Karpas-422 (cell line): ENCODE measurements at regions not wholly inside any gene's neighbourhood (a gene's known extent, or its start where the extent isn't known, plus 50 kb on each side); places are given as distances from the start of the nearest gene placed in this dataset.

Experiments used
- DNase-seq: peaks from one replicate; pipeline ENCODE4 v3.0.0-alpha.2; 2015
- H2AFZ ChIP-seq: fragments of 200-600 bp; sonication (generic); 2 replicates; pipeline ENCODE4 v1.6.1; 2014; ENCODE audit warnings: antibody characterized with exemption, low read length, mixed read lengths
- H3K27ac ChIP-seq: fragments of 200-600 bp; sonication (generic); 2 replicates; pipeline ENCODE4 v1.5.1; 2014; ENCODE audit warnings: mild to moderate bottlenecking, low read length, moderate library complexity
- H3K27me3 ChIP-seq: fragments of 200-600 bp; sonication (generic); 2 replicates; pipeline ENCODE4 v1.6.1; 2014; ENCODE audit warnings: low read length, mixed read lengths
- H3K36me3 ChIP-seq: fragments of 200-600 bp; sonication (generic); 2 replicates; pipeline ENCODE4 v1.6.1; 2014; ENCODE audit warnings: low read length, mixed read lengths; ENCODE audit not compliant: insufficient read depth
- H3K4me1 ChIP-seq: fragments of 200-600 bp; sonication (generic); 2 replicates; pipeline ENCODE4 v1.6.1; 2014; ENCODE audit warnings: mild to moderate bottlenecking, low read length, mixed read lengths
- H3K4me2 ChIP-seq: fragments of 200-600 bp; sonication (generic); 2 replicates; pipeline ENCODE4 v1.6.1; 2014; ENCODE audit warnings: low read length, low read depth, mild to moderate bottlenecking; ENCODE audit not compliant: poor library complexity, severe bottlenecking
- H3K4me3 ChIP-seq: fragments of 200-600 bp; sonication (generic); 2 replicates; pipeline ENCODE4 v1.5.1; 2014; ENCODE audit warnings: mild to moderate bottlenecking, antibody characterized with exemption, low read length, mixed read lengths
- H3K79me2 ChIP-seq: fragments of 200-600 bp; sonication (generic); 2 replicates; pipeline ENCODE4 v1.6.1; 2014; ENCODE audit warnings: mild to moderate bottlenecking, low read length, mixed read lengths
- H3K9ac ChIP-seq: fragments of 200-600 bp; sonication (generic); 2 replicates; pipeline ENCODE4 v1.6.0; 2014; ENCODE audit warnings: low read length
- H3K9me2 ChIP-seq: fragments of 200-600 bp; sonication (generic), shearing (Covaris generic); replicated peaks from 2 replicates; pipeline ENCODE4 v1.6.0; 2014; ENCODE audit warnings: mild to moderate bottlenecking, low read length, moderate library complexity; ENCODE audit not compliant: insufficient read depth
- H3K9me3 ChIP-seq: fragments of 300-700, 200-600 bp; sonication (generic); 2 replicates; pipeline ENCODE4 v1.6.1; 2014; ENCODE audit warnings: low read length, mixed read lengths
- H4K20me1 ChIP-seq: fragments of 200-600 bp; sonication (generic); 2 replicates; pipeline ENCODE4 v1.6.1; 2014; ENCODE audit warnings: mild to moderate bottlenecking, antibody characterized with exemption, low read length, low read depth; ENCODE audit not compliant: insufficient read depth

DNA sequence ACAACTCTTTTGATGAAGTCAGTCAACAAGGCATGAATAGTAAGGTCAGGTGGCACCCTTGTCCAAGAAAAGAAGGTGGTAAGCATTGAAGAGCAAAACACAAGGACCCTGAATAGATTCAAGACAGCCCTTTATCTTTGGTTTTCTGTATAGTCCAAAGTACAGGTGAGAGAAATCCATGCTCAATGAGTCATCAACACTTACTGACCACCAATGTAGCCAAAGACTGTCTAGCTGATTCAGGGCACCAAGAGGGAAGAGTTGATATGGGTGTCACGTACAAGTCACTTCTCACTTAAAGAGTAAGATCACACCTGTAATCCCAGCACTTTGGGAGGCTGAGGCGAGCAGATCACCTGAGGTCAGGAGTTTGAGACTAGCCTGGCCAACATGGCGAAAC, 528.3 kb downstream of the CD83 start:
- H3K9ac ChIP-seq, result no peak overlapping the region
- H3K9me3 ChIP-seq, result no peaks in the 10 kb centered on the region
- H3K9me2 ChIP-seq, result no peaks in the 10 kb centered on the region
- H4K20me1 ChIP-seq, result no peaks in the 10 kb centered on the region; the same call in 1 of the 2 replicates
- no peaks in the 10 kb centered on the region for H3K4me1 ChIP-seq
- no peaks in the 10 kb centered on the region for H3K79me2 ChIP-seq
- H3K27ac ChIP-seq, result no peak overlapping the region
- no peak for DNase-seq
- no peaks in the 10 kb centered on the region for H3K36me3 ChIP-seq
- no peak overlapping the region for H3K4me2 ChIP-seq
- H3K4me3 ChIP-seq, result no peak overlapping the region
- peaks cover 3% of the 10 kb centered on the region; the same call in 1 of the 2 replicates for H3K27me3 ChIP-seq
- no peak overlapping the region for H2AFZ ChIP-seq

DNA sequence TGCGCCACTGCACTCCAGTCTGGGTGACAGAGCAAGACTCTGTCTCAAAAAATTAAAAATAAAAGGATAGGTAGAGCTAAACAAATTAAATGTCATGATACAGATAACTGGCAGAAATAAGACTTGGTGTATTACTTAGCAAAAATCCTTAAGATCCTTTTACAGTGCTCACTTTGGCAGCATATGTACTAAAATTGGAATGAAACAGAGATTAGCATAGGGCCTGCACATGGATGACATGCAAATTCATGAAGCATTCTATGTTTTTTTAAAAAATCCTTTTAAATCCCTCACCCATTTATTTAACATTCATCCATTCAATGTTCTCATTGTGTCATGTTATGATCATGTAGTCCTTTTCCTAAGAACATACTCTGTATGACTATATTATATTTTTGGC, 528.8 kb downstream of the CD83 start:
- Histone ChIP-seq H3K9me3 (no peaks in the 10 kb centered on the region), H3K4me1 (no peaks in the 10 kb centered on the region), H3K27me3 (peaks cover 3% of the 10 kb centered on the region; the same call in 1 of the 2 replicates), H2AFZ (no peak overlapping the region), H3K9ac (no peak overlapping the region), H3K27ac (no peak overlapping the region), H3K4me3 (no peak overlapping the region), H3K36me3 (no peaks in the 10 kb centered on the region), H3K4me2 (no peak overlapping the region), H3K9me2 (no peaks in the 10 kb centered on the region), H4K20me1 (no peaks in the 10 kb centered on the region), H3K79me2 (no peaks in the 10 kb centered on the region)
- no peak for DNase-seq

DNA sequence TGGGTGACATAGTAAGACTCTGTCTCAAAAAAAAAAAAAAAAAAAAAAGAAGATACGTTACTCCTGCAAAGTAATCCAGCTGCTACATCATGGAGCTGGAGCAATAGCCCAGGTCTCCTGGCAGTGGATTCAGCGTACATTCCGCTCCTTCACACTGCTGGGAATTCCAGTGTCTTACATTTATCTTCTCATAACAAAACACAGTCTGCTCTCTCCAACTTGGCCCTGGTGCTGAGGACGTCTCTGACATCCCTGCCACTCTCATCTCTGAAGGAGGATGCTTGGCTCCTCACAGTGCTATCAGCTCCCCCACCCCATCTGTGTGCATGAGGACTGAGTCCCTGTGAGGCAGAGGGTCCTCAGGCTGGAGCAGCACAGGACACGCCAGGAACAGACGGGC, 529.8 kb downstream of the CD83 start:
- Histone ChIP-seq H3K4me2 (no peak overlapping the region), H4K20me1 (no peaks in the 10 kb centered on the region), H3K79me2 (no peaks in the 10 kb centered on the region), H3K27me3 (peaks cover 3% of the 10 kb centered on the region; the same call in 1 of the 2 replicates), H3K9me3 (no peaks in the 10 kb centered on the region), H3K4me3 (no peak overlapping the region), H3K27ac (no peak overlapping the region), H2AFZ (no peak overlapping the region), H3K4me1 (no peaks in the 10 kb centered on the region), H3K36me3 (no peaks in the 10 kb centered on the region), H3K9ac (no peak overlapping the region), H3K9me2 (no peaks in the 10 kb centered on the region)
- no peak for DNase-seq

DNA sequence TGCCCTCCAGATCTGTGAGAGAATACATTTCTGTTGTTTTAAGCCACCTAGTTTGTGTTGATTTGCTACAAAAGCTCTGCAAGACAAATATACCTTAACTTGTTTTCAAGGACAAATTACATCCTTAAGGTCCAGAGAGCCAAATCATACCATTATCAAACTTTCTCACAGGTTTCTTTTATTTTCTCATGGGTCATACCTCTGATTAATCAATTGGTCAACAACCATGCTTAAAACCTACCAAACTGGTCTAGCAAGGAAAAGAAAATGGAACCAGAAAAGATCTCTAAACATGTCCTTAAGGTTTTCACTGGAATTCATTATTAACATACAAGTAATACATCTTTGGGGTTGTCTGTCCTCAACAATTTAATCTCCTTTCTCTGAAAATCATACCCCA, 535.0 kb downstream of the CD83 start:
- peaks cover 15% of the 10 kb centered on the region for H3K4me1 ChIP-seq
- H3K36me3 ChIP-seq, result no peaks in the 10 kb centered on the region
- H2AFZ ChIP-seq, result no peak overlapping the region
- no peaks in the 10 kb centered on the region for H3K79me2 ChIP-seq
- H3K27ac ChIP-seq, result no peak overlapping the region
- no peaks in the 10 kb centered on the region for H4K20me1 ChIP-seq
- no peak overlapping the region for H3K4me2 ChIP-seq
- no peaks in the 10 kb centered on the region for H3K9me3 ChIP-seq
- H3K27me3 ChIP-seq, result no peaks in the 10 kb centered on the region
- no peaks in the 10 kb centered on the region for H3K9me2 ChIP-seq
- no peak for DNase-seq
- no peak overlapping the region for H3K4me3 ChIP-seq
- no peak overlapping the region for H3K9ac ChIP-seq

DNA sequence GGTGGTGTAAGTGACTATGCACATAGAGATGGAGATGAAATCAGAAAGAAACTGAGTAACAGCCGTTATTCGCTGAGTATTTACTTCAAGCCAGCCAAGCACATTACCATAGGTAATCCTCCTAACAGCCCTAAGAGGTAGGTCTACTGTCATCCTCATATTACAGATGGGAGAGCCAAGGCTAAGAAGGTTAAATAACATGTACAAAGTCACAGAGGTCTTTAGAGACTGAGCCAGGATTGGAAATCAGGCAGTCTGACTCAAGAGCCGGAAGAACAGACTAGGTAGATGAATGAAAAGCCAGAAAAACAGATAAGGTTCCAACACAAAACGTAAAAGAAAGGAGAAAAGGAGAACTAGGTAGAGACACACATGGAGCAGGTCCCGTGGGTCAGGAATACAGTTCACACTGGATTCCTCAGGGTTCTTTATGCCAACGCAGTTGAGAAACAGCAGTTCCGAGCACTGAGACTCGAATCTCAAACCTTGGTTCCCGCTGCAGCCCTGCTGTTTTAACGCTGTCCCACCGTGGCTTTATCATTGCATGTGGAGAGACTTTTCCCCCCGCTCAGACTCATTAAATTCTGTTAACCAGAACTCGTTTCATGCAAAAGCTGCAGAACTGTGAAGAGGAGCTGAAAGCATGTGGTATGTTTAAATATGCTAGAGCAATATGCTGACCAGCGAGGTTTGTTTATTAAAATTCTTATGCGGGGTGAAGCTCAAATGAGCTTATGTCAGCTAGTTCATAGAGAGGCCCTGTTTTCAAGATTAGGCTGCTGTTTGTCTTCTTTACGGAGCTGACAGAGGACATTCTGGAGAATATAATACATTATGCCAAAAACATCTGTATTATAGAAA, 537.9 kb downstream of the CD83 start:
- H3K4me1 ChIP-seq, result peaks cover 15% of the 10 kb centered on the region
- H3K27ac ChIP-seq, result no peak overlapping the region
- H2AFZ ChIP-seq, result no peak overlapping the region
- no peak overlapping the region for H3K4me2 ChIP-seq
- H4K20me1 ChIP-seq, result no peaks in the 10 kb centered on the region
- H3K79me2 ChIP-seq, result no peaks in the 10 kb centered on the region
- no peaks in the 10 kb centered on the region for H3K27me3 ChIP-seq
- no peaks in the 10 kb centered on the region for H3K9me3 ChIP-seq
- DNase-seq, result no peak
- H3K4me3 ChIP-seq, result no peak overlapping the region
- H3K9me2 ChIP-seq, result no peaks in the 10 kb centered on the region
- H3K36me3 ChIP-seq, result no peaks in the 10 kb centered on the region
- H3K9ac ChIP-seq, result no peak overlapping the region

DNA sequence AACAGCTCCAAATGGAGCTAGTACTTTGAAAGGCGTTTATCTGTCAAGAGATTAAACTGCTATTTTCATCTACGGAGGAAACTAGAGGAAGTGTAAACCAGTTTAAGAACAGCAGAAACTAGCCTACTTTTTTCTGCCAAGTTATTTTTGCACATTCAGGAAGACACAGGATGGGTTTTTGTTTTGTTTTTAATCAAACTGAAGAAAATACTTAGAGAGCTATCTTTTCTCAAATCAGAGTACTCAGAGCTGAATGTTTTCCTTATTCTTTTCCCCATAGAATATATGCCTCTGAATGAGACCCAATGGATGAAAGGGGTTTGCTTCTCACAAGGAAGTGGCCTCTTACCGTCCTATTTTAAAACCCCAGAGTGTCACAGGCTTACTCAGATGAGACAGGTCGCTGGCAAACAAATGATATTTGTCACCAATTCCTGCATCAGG, 538.5 kb downstream of the CD83 start:
- Histone ChIP-seq H3K4me2 (no peak overlapping the region), H3K36me3 (no peaks in the 10 kb centered on the region), H3K9me2 (no peaks in the 10 kb centered on the region), H2AFZ (no peak overlapping the region), H4K20me1 (no peaks in the 10 kb centered on the region), H3K79me2 (no peaks in the 10 kb centered on the region), H3K4me1 (peaks cover 15% of the 10 kb centered on the region), H3K9me3 (no peaks in the 10 kb centered on the region), H3K27me3 (no peaks in the 10 kb centered on the region), H3K27ac (no peak overlapping the region), H3K9ac (no peak overlapping the region), H3K4me3 (no peak overlapping the region)
- DNase-seq, result no peak

DNA sequence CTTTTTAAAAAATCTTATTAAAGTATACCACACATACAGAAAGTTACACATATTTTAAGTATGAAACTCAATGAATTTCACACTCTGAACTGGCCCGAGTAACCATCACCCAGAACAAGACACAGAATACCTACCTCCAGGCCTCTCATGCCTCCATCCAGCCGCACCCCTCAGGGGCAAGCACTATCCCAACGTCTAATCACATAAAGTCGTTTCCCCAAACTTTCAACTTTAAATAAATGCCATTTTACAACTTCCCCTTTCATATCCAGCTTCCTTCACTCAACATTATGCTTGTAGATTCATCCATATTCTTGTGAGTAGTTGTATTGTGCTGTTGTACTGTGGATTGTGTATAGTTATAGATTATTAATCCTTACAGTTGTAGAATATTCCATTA, 539.1 kb downstream of the CD83 start:
- Histone ChIP-seq H3K27ac (no peak overlapping the region), H3K9me3 (no peaks in the 10 kb centered on the region), H3K27me3 (no peaks in the 10 kb centered on the region; the same call in 1 of the 2 replicates), H3K9ac (no peak overlapping the region), H3K4me2 (no peak overlapping the region), H3K9me2 (no peaks in the 10 kb centered on the region), H3K4me1 (peaks cover 18% of the 10 kb centered on the region), H3K4me3 (no peak overlapping the region), H2AFZ (no peak overlapping the region), H4K20me1 (no peaks in the 10 kb centered on the region; the same call in 1 of the 2 replicates), H3K36me3 (no peaks in the 10 kb centered on the region), H3K79me2 (no peaks in the 10 kb centered on the region)
- DNase-seq, result no peak

DNA sequence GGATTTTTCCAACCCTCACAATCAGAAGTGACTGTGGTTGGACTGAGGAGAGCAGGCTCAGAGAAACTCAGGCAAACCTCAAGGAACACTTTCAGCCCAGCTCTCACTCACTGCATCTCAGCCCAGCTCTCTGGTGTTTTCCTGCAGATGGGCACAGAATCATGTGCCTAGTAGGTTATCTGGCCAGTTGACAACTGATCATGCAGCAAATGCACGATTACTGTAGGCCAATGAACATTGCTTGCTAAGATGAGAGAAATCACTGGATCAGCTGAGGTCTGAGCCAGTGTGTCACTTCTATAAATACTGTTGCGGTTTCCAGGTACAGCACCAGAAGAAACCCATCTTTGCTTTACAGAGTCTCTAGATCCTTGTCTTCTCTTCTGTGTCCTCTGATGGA, 540.5 kb downstream of the CD83 start:
- Histone ChIP-seq H3K9ac (no peak overlapping the region), H3K4me2 (no peak overlapping the region), H3K4me1 (peaks cover 18% of the 10 kb centered on the region), H3K36me3 (no peaks in the 10 kb centered on the region), H4K20me1 (no peaks in the 10 kb centered on the region; the same call in 1 of the 2 replicates), H3K9me2 (no peaks in the 10 kb centered on the region), H2AFZ (no peak overlapping the region), H3K27ac (no peak overlapping the region), H3K4me3 (no peak overlapping the region), H3K27me3 (no peaks in the 10 kb centered on the region; the same call in 1 of the 2 replicates), H3K79me2 (no peaks in the 10 kb centered on the region), H3K9me3 (no peaks in the 10 kb centered on the region)
- DNase-seq, result no peak
